GM23248 (cell line): ENCODE measurements at regions not wholly inside any gene's neighbourhood (a gene's known extent, or its start where the extent isn't known, plus 50 kb on each side); places are given as distances from the start of the nearest gene placed in this dataset.

Experiments
- EZH2 ChIP-seq: fragments of 200-600 bp; sonication (generic); IDR thresholded peaks from 2 replicates; pipeline ENCODE4 v1.6.1; 2018; ENCODE audit warnings: antibody characterized with exemption, mild to moderate bottlenecking; ENCODE audit not compliant: insufficient read depth, poor library complexity, severe bottlenecking
- EZH2phosphoT487 ChIP-seq: fragments of 200-600 bp; sonication (generic); IDR thresholded peaks from 2 replicates; pipeline ENCODE4 v1.6.1; 2018; ENCODE audit warnings: antibody characterized with exemption, moderate library complexity, mild to moderate bottlenecking, low read depth; ENCODE audit not compliant: insufficient read depth

GRCh38 chr5:34475249-34475966 is 180.7 kb upstream of the RAI14 start:
- TF ChIP-seq EZH2 (no peak), EZH2phosphoT487 (no peak)
